HG03097 (cell line): ENCODE measurements at regions not wholly inside any gene's neighbourhood (a gene's known extent, or its start where the extent isn't known, plus 50 kb on each side); places are given as distances from the start of the nearest gene placed in this dataset.
"Not testable (repeated sequence)": the region's sequence is repeated elsewhere in the genome, so short reads cannot be mapped to it uniquely, and the experiment has no call there.

Source experiments
- ATAC-seq: cut with Tn5 transposase; IDR thresholded peaks from one replicate; pipeline ENCODE4 v1.9.1; 2021; ENCODE audit not compliant: unreplicated experiment, low FRiP score

- no peak for ATAC-seq
These were observed 958.6 kb upstream of the SLIT2 start for GRCh38 chr4:19293080-19293479.

- no peak for ATAC-seq
These were observed 964.8 kb upstream of the SLIT2 start for GRCh38 chr4:19286924-19287323.

GRCh38 chr4:19285146-19285545 lies 966.6 kb upstream of the SLIT2 start:
- no peak for ATAC-seq

GRCh38 chr4:19278665-19279064 lies 973.0 kb upstream of the SLIT2 start:
- no peak for ATAC-seq

GRCh38 chr4:19266566-19266965 lies 985.1 kb upstream of the SLIT2 start:
- ATAC-seq = no peak

GRCh38 chr4:19262467-19262866 lies 989.2 kb upstream of the SLIT2 start:
- no peak for ATAC-seq

GRCh38 chr4:19260346-19260745 lies 991.4 kb upstream of the SLIT2 start:
- no peak for ATAC-seq

GRCh38 chr4:19259920-19260319 lies 991.8 kb upstream of the SLIT2 start:
- no peak for ATAC-seq

GRCh38 chr4:19256823-19257222 lies 994.9 kb upstream of the SLIT2 start:
- no peak for ATAC-seq

GRCh38 chr4:19254486-19254885 lies 997.2 kb upstream of the SLIT2 start:
- no peak for ATAC-seq

- no peak for ATAC-seq
These were observed 1003.7 kb upstream of the SLIT2 start for GRCh38 chr4:19248023-19248422.

GRCh38 chr4:19241895-19242294 lies 1009.8 kb upstream of the SLIT2 start:
- no peak for ATAC-seq

- ATAC-seq = no peak
These were observed 1012.1 kb upstream of the SLIT2 start for GRCh38 chr4:19239565-19239964.

GRCh38 chr4:19236473-19236872 lies 1015.2 kb upstream of the SLIT2 start:
- ATAC-seq = no peak

- ATAC-seq = no peak
These were observed 1020.7 kb upstream of the SLIT2 start for GRCh38 chr4:19230906-19231545.

GRCh38 chr4:19227701-19228100 lies 1024.0 kb upstream of the SLIT2 start:
- no peak for ATAC-seq

GRCh38 chr4:19224820-19225219 lies 1026.9 kb upstream of the SLIT2 start:
- no peak for ATAC-seq

GRCh38 chr4:19216476-19216875 lies 1035.2 kb upstream of the SLIT2 start:
- no peak for ATAC-seq

- no peak for ATAC-seq
These were observed 1037.0 kb upstream of the SLIT2 start for GRCh38 chr4:19214591-19215186.

GRCh38 chr4:19213388-19213787 lies 1038.3 kb upstream of the SLIT2 start:
- no peak for ATAC-seq

GRCh38 chr4:19205853-19206252 lies 1045.9 kb upstream of the SLIT2 start:
- no peak for ATAC-seq

GRCh38 chr4:19197838-19198237 lies 1053.9 kb upstream of the SLIT2 start:
- ATAC-seq = not testable (repeated sequence)

GRCh38 chr4:19195696-19196095 lies 1056.0 kb upstream of the SLIT2 start:
- ATAC-seq = no peak
